NCI-H2171 treated with DMSO at 0.1 percent for 48 hours (cell line): ENCODE measurements at regions not wholly inside any gene's neighbourhood (a gene's known extent, or its start where the extent isn't known, plus 50 kb on each side); places are given as distances from the start of the nearest gene placed in this dataset.

Experiments
- DNase-seq: peaks from one replicate; lab custom pipeline; 2025; lab: John Stamatoyannopoulos, UW

GRCh38 chr2:223389624-223390023 is 212.5 kb downstream of the SCG2 start:
- DNase-seq: no peak

GRCh38 chr2:223396993-223397392 is 205.2 kb downstream of the SCG2 start:
- DNase-seq: no peak

- DNase-seq: no peak
Measured at GRCh38 chr2:223399357-223399957, 202.7 kb downstream of the SCG2 start.

- no peak for DNase-seq
Measured at GRCh38 chr2:223404616-223405015, 197.5 kb downstream of the SCG2 start.

GRCh38 chr2:223414646-223415045 is 187.5 kb downstream of the SCG2 start:
- DNase-seq: no peak

GRCh38 chr2:223415071-223415470 is 187.1 kb downstream of the SCG2 start:
- DNase-seq: no peak

- DNase-seq: no peak
Measured at GRCh38 chr2:223416815-223417610, 185.1 kb downstream of the SCG2 start.

- no peak for DNase-seq
Measured at GRCh38 chr2:223418131-223418530, 184.0 kb downstream of the SCG2 start.

- no peak for DNase-seq
Measured at GRCh38 chr2:223418604-223419199, 183.5 kb downstream of the SCG2 start.

GRCh38 chr2:223420048-223420447 is 182.1 kb downstream of the SCG2 start:
- no peak for DNase-seq

- no peak for DNase-seq
Measured at GRCh38 chr2:223431479-223431878, 170.7 kb downstream of the SCG2 start.

- DNase-seq: no peak
Measured at GRCh38 chr2:223433461-223433860, 168.7 kb downstream of the SCG2 start.

- no peak for DNase-seq
Measured at GRCh38 chr2:223437788-223438187, 164.4 kb downstream of the SCG2 start.

GRCh38 chr2:223439184-223439583 is 163.0 kb downstream of the SCG2 start:
- no peak for DNase-seq

- no peak for DNase-seq
Measured at GRCh38 chr2:223439786-223440185, 162.4 kb downstream of the SCG2 start.

GRCh38 chr2:223442847-223443246 is 159.3 kb downstream of the SCG2 start:
- no peak for DNase-seq

GRCh38 chr2:223450246-223450645 is 151.9 kb downstream of the SCG2 start:
- no peak for DNase-seq

GRCh38 chr2:223457301-223457700 is 144.9 kb downstream of the SCG2 start:
- no peak for DNase-seq

GRCh38 chr2:223459328-223459939 is 142.7 kb downstream of the SCG2 start:
- peak; percentile 21 for DNase-seq

GRCh38 chr2:223460209-223460608 is 142.0 kb downstream of the SCG2 start:
- DNase-seq: no peak

GRCh38 chr2:223460774-223461211 is 141.4 kb downstream of the SCG2 start:
- no peak for DNase-seq

- no peak for DNase-seq
Measured at GRCh38 chr2:223464071-223464470, 138.1 kb downstream of the SCG2 start.

- no peak for DNase-seq
Measured at GRCh38 chr2:223465793-223466192, 136.4 kb downstream of the SCG2 start.
